ENCODE measurements at regions not wholly inside any gene's neighbourhood (a gene's known extent, or its start where the extent isn't known, plus 50 kb on each side); places are given as distances from the start of the nearest gene placed in this dataset.

GRCh38 chr9:108139900-108140299 is 650.3 kb upstream of the KLF4 start:
- no peaks in the 10 kb centered on the region for H3K4me1 Mint-ChIP-seq
- H3K36me3 Mint-ChIP-seq, result no peaks in the 10 kb centered on the region
- H3K27ac Mint-ChIP-seq, result no peak overlapping the region
- peaks cover 8% of the 10 kb centered on the region for H3K9me3 Mint-ChIP-seq
- no peak for DNase-seq (ENCODE audit: low spot score in 2 of 2)
- H3K4me3 Mint-ChIP-seq, result no peak overlapping the region
- no peak for ATAC-seq

DNA sequence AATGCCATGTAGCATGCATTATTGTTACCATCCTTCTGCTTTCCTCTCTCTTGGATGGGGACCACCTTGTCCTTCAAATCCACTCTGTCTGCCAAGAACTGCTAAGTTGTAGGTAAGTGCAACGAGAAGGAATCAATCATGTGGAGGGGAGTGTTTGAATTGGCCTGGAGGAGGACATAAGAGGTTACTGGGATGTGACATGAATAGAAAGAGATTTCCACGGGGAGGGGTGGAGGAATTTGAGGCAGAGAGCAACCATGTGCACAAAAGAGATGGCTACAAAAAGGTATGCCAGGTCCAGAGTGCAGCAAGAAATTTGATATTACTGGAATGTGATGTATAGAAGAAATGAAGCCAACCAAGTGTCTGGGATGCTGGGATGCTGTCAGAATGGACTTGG is 648.9 kb upstream of the KLF4 start:
- H3K9me3 Mint-ChIP-seq, result peaks cover 8% of the 10 kb centered on the region
- no peak overlapping the region for H3K4me3 Mint-ChIP-seq
- DNase-seq (ENCODE audit: low spot score in 2 of 2) (no peak), ATAC-seq (no peak)
- no peaks in the 10 kb centered on the region for H3K36me3 Mint-ChIP-seq
- no peak overlapping the region for H3K27ac Mint-ChIP-seq
- no peaks in the 10 kb centered on the region for H3K4me1 Mint-ChIP-seq

- Mint-ChIP-seq H3K36me3 (no peaks in the 10 kb centered on the region), H3K4me1 (no peaks in the 10 kb centered on the region), H3K27ac (no peak overlapping the region), H3K9me3 (peaks cover 8% of the 10 kb centered on the region), H3K4me3 (no peak overlapping the region)
- no peak for ATAC-seq
- no peak for DNase-seq (ENCODE audit: low spot score in 2 of 2)
These were observed 647.1 kb upstream of the KLF4 start for GRCh38 chr9:108136656-108137055.

- H3K36me3 Mint-ChIP-seq, result no peaks in the 10 kb centered on the region
- no peak overlapping the region for H3K4me3 Mint-ChIP-seq
- no peaks in the 10 kb centered on the region for H3K4me1 Mint-ChIP-seq
- ATAC-seq (no peak), DNase-seq (ENCODE audit: low spot score in 2 of 2) (no peak)
- H3K27ac Mint-ChIP-seq, result no peak overlapping the region
- peaks cover 5% of the 10 kb centered on the region for H3K9me3 Mint-ChIP-seq
These were observed 645.0 kb upstream of the KLF4 start for GRCh38 chr9:108134486-108135128.

GRCh38 chr9:108133680-108134079 is 644.1 kb upstream of the KLF4 start:
- Mint-ChIP-seq H3K9me3 (peaks cover 5% of the 10 kb centered on the region), H3K27ac (no peak overlapping the region), H3K4me1 (no peaks in the 10 kb centered on the region), H3K36me3 (no peaks in the 10 kb centered on the region), H3K4me3 (no peak overlapping the region)
- no peak for ATAC-seq
- DNase-seq (ENCODE audit: low spot score in 2 of 2), result no peak

GRCh38 chr9:108133101-108133500 is 643.5 kb upstream of the KLF4 start:
- peaks cover 2% of the 10 kb centered on the region for H3K9me3 Mint-ChIP-seq
- H3K4me1 Mint-ChIP-seq, result no peaks in the 10 kb centered on the region
- no peak for DNase-seq (ENCODE audit: low spot score in 2 of 2)

DNA sequence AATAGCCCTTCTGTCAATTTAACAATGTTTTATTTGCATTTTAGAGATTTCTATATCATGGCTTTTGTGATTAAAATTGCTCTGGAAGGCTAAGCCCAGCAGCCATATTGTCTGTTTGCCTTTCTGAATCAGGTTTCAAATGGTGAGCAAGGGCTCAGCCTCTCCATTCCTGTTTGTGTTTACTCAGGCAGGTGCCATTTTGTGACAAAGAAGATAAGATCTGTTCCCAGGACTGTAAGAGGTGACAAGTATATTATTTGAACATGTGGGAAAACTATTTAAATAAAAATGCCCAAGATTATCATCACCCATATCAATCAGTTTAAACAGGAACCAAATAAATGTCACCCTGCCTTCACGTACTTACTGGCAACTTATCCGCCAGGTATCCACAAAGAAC is 641.3 kb upstream of the KLF4 start:
- Mint-ChIP-seq H3K9me3 (no peaks in the 10 kb centered on the region), H3K4me1 (no peaks in the 10 kb centered on the region), H3K27ac (no peak overlapping the region), H3K4me3 (no peak overlapping the region), H3K36me3 (no peaks in the 10 kb centered on the region)
- ATAC-seq (no peak), DNase-seq (ENCODE audit: low spot score in 2 of 2) (no peak)

More at GRCh38 chr9:108133101-108133500, 643.5 kb upstream of the KLF4 start:
- no peak for ATAC-seq
- Mint-ChIP-seq H3K4me3 (no peak overlapping the region), H3K27ac (no peak overlapping the region), H3K36me3 (no peaks in the 10 kb centered on the region)

DNA sequence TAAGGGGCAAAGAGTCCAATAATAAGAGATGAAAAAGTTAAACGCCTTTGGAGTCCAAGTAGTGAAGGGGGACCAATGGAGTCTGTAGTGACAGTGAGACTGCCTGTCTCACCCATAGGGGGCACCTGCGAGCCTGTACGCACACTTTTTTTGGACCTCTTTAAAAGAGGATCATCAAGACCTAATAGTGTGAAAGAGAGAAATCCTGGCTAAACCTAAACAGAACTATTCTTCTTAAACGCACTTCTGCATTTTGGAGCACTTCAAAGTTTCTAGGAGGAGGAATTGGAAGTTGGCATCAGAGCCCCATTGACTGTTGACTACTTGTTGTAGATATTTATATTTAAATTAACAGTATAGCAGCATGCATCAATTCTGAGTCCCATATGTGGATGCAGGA is 636.1 kb upstream of the KLF4 start:
- ATAC-seq (no peak), DNase-seq (ENCODE audit: low spot score in 2 of 2) (no peak)
- Mint-ChIP-seq H3K9me3 (peaks cover 3% of the 10 kb centered on the region), H3K4me1 (no peaks in the 10 kb centered on the region), H3K4me3 (no peak overlapping the region), H3K36me3 (no peaks in the 10 kb centered on the region), H3K27ac (no peak overlapping the region)

- H3K4me1 Mint-ChIP-seq, result no peaks in the 10 kb centered on the region
- ATAC-seq, result no peak
- H3K9me3 Mint-ChIP-seq, result peaks cover 4% of the 10 kb centered on the region
- no peak overlapping the region for H3K27ac Mint-ChIP-seq
- DNase-seq (ENCODE audit: low spot score in 2 of 2), result no peak
- H3K4me3 Mint-ChIP-seq, result no peak overlapping the region
- no peaks in the 10 kb centered on the region for H3K36me3 Mint-ChIP-seq
These were observed 630.1 kb upstream of the KLF4 start for GRCh38 chr9:108119530-108120113.

DNA sequence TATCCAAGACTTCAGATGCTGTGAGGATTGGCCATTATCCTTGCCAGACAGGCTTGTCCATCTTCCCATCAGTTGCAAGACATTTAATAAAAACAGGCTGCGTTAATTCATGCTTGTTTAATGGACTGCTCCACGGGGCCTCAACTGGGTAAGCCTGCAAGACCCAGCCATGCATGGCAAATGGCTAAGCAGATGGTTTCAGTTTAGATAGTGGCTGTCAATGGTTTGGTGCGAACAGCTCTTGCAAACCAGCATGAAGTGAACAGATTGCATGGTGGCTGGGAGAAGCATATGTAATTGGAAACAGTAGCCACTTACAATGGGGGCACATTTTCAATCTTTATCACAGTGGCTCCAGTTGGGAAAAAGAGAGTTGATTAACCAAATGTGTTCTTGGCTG is 628.2 kb upstream of the KLF4 start:
- no peak overlapping the region for H3K27ac Mint-ChIP-seq
- H3K9me3 Mint-ChIP-seq, result peaks cover 7% of the 10 kb centered on the region
- no peaks in the 10 kb centered on the region for H3K36me3 Mint-ChIP-seq
- ATAC-seq (no peak), DNase-seq (ENCODE audit: low spot score in 2 of 2) (no peak)
- no peak overlapping the region for H3K4me3 Mint-ChIP-seq
- H3K4me1 Mint-ChIP-seq, result no peaks in the 10 kb centered on the region

DNA sequence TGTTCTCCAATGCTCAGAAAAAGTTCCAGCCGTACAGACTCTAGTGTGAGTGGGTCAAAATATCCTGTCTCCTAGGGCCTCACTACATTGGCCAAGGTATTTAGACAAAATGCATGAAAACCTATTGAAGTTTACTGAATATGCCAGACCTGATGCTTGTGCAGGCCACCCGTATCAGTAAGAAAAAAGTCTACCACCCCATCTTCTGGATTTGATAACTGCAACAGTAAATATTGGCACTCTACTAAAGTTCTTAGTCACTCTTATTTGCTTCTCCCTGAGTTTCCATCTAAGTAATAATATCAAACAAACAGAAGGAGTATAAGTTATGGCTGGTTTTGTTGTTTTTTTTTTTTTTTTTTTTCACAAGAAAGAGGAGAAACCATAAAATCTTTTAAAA is 627.7 kb upstream of the KLF4 start:
- DNase-seq (ENCODE audit: low spot score in 2 of 2) (no peak), ATAC-seq (no peak)
- Mint-ChIP-seq H3K4me3 (no peak overlapping the region), H3K4me1 (no peaks in the 10 kb centered on the region), H3K9me3 (peaks cover 7% of the 10 kb centered on the region), H3K27ac (no peak overlapping the region), H3K36me3 (no peaks in the 10 kb centered on the region)

GRCh38 chr9:108113596-108113995 is 624.0 kb upstream of the KLF4 start:
- Mint-ChIP-seq H3K36me3 (no peaks in the 10 kb centered on the region), H3K27ac (no peak overlapping the region), H3K9me3 (peaks cover 10% of the 10 kb centered on the region), H3K4me1 (no peaks in the 10 kb centered on the region), H3K4me3 (no peak overlapping the region)
- DNase-seq (ENCODE audit: low spot score in 2 of 2) (no peak), ATAC-seq (no peak)

GRCh38 chr9:108109927-108110690 is 620.5 kb upstream of the KLF4 start:
- ATAC-seq (no peak), DNase-seq (ENCODE audit: low spot score in 2 of 2) (no peak)
- Mint-ChIP-seq H3K9me3 (peaks cover 8% of the 10 kb centered on the region), H3K27ac (no peak overlapping the region), H3K4me3 (no peak overlapping the region), H3K4me1 (no peaks in the 10 kb centered on the region), H3K36me3 (no peaks in the 10 kb centered on the region)

- Mint-ChIP-seq H3K36me3 (no peaks in the 10 kb centered on the region), H3K4me1 (no peaks in the 10 kb centered on the region), H3K4me3 (no peak overlapping the region), H3K9me3 (peaks cover 8% of the 10 kb centered on the region), H3K27ac (no peak overlapping the region)
- DNase-seq (ENCODE audit: low spot score in 2 of 2), result no peak
- no peak for ATAC-seq
These were observed 619.4 kb upstream of the KLF4 start for GRCh38 chr9:108108852-108109448.

DNA sequence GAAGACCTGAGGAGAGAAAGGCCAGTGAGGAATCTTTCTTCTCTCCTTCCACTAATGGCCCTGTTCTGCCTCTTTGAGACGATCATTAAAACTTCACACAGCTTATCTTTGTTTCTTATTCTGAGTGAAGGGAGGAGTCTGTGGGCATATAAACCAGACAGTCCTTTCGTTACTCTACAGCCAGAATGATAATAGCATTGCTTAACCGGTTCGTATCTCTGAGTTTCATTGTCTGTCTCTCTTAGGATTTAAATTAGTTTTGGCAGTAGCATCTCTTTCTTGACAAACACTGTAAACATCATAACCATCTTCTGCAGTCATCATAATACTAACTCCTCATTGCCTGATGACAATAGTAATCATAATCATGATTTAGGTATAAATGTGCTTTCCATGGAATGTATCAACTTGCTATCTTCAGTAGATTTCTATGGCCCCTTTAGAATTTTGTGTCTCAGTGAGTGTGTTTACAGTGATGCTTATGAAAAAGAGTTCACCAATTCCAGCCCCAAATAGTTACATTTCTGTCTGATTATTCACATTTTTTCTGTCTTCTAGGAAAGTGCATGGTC is 618.8 kb upstream of the KLF4 start:
- H3K4me3 Mint-ChIP-seq, result no peak overlapping the region

More for the DNA sequence above, 618.8 kb upstream of the KLF4 start:
- H3K4me1 Mint-ChIP-seq, result no peaks in the 10 kb centered on the region
- no peak overlapping the region for H3K27ac Mint-ChIP-seq
- peaks cover 5% of the 10 kb centered on the region for H3K9me3 Mint-ChIP-seq
- no peaks in the 10 kb centered on the region for H3K36me3 Mint-ChIP-seq
- ATAC-seq, result no peak
- DNase-seq (ENCODE audit: low spot score in 2 of 2), result no peak

Measured in stimulated activated effector memory CD8-positive, alpha-beta T cell treated with anti-CD3 and anti-CD28 coated beads, Interleukin-12 subunit alpha, Interleukin-12 subunit beta, amount 100 ng/mL, for 72 hours (primary cell).